Pulmonary artery endothelial cell (primary cell): ENCODE measurements at regions not wholly inside any gene's neighbourhood (a gene's known extent, or its start where the extent isn't known, plus 50 kb on each side); places are given as distances from the start of the nearest gene placed in this dataset.
"Not testable (repeated sequence)": the region's sequence is repeated elsewhere in the genome, so short reads cannot be mapped to it uniquely, and the experiment has no call there.

Source experiments
- DNase-seq: peaks from one replicate; pipeline ENCODE4 v3.0.0-alpha.2; 2011; ENCODE audit warnings: low read depth, low spot score

DNA sequence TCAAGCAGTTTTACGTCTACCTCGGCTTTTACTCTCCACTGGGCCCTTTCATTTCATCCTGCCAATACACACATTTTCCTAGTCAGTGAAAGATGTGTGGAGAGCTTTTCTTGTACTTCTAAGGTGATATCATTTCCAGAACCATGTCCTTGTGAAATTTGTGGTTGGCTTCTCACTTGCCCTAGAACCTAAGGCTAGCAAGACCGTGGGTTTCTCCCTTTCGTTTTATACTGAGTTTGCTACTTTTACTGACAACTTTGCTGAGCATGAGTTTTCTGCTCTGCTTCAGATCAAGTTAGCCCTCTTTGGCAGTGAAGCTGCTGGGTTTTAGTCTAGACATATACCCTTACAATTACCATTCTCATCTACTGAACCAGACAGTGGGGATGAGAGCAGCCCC is 95.7 kb upstream of the FRMPD4 start:
- no peak for DNase-seq

DNA sequence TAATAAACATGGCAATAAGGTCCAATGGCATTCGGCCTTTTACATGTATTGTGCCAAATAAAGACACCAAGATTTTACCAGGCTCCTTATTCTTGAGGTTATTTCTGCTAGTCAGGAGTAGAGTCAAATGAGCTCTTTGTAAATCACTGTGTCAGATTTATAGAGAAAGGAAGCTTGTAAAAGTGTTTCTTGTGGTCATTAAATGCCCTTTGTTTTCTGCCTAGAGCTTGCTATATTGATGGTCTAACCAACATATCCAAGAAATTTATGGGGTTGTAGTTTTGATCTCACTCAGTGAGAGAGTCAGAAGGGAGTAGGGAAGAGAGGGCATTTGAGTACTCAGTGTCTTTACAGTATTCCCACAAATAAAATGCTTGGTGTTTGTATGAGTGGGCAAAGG is 86.2 kb upstream of the FRMPD4 start:
- DNase-seq = no peak

DNA sequence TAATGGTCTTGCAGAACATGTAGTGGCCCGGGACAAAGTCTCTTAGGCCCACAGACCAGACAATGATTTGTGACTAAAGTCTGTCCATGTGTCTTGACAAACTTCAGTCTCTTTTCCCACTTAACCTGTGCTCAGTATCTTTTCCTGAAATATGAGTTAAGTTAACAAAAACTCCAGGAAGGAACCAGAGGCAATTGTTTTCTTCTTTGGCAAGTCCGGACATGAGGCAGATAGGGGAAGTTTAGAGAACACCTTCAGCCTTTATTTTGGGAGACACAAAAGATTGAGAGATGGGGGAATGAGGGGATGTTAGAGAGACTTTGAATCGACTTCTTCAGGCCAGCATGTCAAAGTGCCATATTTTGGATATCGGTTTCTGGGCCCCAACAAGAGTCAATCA is 80.2 kb upstream of the FRMPD4 start:
- DNase-seq = no peak

DNA sequence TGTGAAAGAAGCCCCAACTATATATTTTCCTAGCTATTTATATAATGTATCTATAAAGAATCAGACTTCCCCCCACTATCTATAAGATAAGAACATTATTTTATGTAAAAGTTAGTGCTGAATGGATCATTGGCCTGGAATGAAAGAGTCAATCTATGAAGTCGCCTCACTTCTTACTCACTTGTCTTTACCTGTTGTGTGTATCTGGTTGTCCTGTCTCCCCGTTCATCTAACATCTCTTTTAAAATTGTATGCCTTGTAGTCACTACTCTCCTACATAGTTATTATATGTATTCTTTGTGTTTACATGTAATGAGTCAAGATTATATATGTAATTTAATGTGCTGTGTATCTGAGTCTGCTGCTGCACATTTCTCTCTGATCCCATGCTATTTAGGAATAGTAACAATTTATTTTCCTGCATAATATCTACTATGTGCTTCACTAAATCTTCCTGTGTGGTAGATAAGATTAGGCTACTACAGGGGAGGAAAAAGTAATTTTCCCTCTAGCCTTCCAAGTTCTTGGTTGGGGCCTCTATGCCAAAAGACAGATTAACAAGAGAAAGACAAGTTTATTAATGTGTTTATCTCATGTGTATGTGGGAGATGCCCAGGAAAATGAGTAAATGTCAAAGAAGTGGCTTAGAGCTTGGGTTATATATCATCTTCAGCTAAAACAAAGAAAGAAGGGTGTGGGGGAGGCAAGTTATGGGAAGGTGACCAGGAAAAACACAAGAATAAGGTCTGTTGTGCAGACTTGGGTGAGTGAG is 77.6 kb upstream of the FRMPD4 start:
- no peak for DNase-seq

DNA sequence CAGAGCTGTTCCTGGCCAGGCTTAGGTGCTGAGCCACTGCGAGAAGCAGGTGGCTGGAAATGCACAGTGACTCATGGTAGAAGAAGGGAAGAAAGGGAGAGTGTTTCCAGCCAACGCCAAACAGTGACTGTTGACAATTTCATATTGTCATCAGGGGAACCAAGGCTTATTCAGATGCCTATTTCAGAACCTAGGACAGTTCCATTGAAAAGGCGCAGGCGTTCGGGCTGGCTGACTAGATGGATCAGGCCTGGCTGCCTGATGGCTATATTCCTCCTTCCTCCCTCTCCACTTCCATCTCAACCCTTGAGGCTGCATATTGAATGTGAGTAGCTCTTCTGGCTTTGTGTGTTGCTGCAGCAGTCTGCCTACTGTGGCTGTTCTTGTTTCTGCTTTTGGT is 73.0 kb upstream of the FRMPD4 start:
- DNase-seq = no peak

DNA sequence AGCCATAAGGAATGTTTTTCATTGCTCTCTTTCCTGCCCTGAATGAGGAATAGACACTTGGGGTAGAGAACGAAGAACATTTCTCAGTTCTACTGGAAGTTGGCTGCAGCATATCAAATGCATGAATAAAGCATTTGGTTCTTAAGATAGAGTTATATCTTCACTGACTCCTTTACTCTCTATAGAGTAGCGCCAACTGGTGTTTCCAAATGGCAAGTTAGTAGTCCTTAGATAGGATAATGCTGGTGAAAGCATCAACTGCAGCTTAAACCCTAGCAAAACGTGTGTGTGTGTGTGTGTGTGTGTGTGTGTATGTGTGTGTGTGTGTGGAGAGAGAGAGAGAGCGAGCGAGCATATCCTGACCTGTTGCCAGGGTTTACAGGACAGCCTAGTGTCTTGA is 62.2 kb upstream of the FRMPD4 start:
- no peak for DNase-seq

DNA sequence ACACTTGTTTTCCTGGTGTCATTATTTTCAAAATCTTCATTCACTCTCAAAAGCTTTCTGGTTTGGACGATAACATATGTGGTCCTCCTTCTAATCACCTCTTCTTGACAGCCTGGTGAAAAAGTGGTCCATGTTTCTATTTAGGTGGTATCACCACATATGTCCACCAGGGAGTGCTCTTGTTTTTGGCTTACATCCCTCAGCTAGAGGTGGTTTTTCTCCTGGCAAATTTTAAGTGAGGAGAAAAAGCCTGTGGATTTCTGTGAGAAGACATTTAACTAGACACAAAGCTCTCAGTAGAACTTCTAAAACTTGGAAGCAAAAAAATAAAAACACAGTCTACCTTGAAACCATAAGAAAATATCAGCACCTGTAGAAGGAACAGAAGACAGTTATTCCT is 58.0 kb upstream of the FRMPD4 start:
- no peak for DNase-seq

DNA sequence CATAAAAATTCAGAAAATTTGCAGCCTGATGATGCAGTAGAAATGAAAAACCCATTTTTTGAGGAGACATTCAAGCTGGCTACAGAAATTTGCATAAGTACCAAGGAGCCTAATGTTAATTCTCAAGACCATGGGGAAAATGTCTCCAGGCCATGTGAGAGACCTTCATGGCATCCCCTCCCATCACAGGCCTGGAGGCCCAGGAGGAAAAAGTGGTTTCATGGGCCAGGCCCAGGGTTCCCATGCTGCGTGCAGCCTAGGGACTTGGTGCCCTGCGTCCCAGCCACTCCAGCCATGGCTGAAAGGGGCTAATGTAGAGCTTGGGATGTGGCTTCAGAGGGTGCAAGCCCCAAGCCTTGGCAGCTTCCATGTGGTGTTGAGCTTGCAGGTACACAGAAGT is 55.3 kb upstream of the FRMPD4 start:
- not testable (repeated sequence) for DNase-seq
